ENCODE measurements at regions not wholly inside any gene's neighbourhood (a gene's known extent, or its start where the extent isn't known, plus 50 kb on each side); places are given as distances from the start of the nearest gene placed in this dataset.
A peak's percentile ranks its signal among the peaks of the same experiment; 100 is the strongest.
"Not testable (repeated sequence)": the region's sequence is repeated elsewhere in the genome, so short reads cannot be mapped to it uniquely, and the experiment has no call there.

DNA sequence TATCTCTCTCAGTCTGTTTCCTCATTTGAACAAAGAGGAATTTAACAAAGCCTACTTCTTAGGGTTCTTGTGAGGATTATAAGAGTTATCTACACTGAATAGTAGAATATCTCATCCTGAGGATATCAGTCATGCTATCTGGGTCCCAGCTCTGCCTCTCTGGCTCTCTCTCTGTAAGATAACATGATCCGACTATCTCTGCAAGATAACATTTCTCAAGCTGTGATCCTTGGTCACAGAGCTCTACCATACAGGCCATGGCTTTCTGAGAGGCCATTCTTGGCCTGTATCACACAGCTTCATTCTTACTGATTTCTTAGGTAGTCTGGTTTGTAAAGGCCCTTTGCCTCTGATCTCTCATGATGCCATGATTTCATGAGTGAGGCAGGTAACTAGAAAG is 71.0 kb upstream of the TRABD2B start:
- H3K4me1 Mint-ChIP-seq (ENCODE audit: unreplicated experiment) = peaks cover 5% of the 10 kb centered on the region
- peaks cover 2% of the 10 kb centered on the region for H3K27me3 Mint-ChIP-seq (ENCODE audit: unreplicated experiment)
- DNase-seq (ENCODE audit: low spot score) = no peak
- no peaks in the 10 kb centered on the region for H3K36me3 Mint-ChIP-seq (ENCODE audit: low read depth, unreplicated experiment)
- H3K4me3 Mint-ChIP-seq (ENCODE audit: unreplicated experiment) = no peak overlapping the region
- H3K27ac Mint-ChIP-seq (ENCODE audit: unreplicated experiment) = no peak overlapping the region
- H3K9me3 Mint-ChIP-seq (ENCODE audit: unreplicated experiment) = no peaks in the 10 kb centered on the region
- TF ChIP-seq, protein P1, sequence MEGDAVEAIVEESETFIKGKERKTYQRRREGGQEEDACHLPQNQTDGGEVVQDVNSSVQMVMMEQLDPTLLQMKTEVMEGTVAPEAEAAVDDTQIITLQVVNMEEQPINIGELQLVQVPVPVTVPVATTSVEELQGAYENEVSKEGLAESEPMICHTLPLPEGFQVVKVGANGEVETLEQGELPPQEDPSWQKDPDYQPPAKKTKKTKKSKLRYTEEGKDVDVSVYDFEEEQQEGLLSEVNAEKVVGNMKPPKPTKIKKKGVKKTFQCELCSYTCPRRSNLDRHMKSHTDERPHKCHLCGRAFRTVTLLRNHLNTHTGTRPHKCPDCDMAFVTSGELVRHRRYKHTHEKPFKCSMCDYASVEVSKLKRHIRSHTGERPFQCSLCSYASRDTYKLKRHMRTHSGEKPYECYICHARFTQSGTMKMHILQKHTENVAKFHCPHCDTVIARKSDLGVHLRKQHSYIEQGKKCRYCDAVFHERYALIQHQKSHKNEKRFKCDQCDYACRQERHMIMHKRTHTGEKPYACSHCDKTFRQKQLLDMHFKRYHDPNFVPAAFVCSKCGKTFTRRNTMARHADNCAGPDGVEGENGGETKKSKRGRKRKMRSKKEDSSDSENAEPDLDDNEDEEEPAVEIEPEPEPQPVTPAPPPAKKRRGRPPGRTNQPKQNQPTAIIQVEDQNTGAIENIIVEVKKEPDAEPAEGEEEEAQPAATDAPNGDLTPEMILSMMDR (IDR thresholded peaks at IDR 0.05; ENCODE audit: unreplicated experiment) = no peak

DNA sequence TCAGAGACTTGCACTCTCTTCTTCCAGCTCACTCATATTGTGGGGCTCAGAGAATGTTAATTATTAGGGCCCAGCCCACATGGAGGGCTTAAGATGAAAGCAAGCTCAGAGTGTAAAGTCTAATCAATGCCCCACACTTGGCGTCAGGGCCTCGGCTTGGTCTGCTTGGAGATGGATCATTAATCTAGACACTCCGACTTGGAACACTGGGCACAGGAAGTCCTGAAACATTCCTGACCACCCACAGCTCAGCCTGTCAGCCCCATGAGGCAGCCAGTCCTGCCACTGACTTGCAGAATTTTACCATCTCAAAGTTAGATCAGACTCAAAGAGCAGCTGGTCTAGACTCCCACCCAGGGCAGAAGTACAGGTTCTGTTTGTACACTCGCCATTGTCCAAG is 69.8 kb upstream of the TRABD2B start:
- H3K27ac Mint-ChIP-seq (ENCODE audit: unreplicated experiment) = no peak overlapping the region
- no peaks in the 10 kb centered on the region for H3K9me3 Mint-ChIP-seq (ENCODE audit: unreplicated experiment)
- DNase-seq (ENCODE audit: low spot score) = no peak
- H3K4me1 Mint-ChIP-seq (ENCODE audit: unreplicated experiment) = peaks cover 5% of the 10 kb centered on the region
- TF ChIP-seq, protein P1 (IDR thresholded peaks at IDR 0.05; ENCODE audit: unreplicated experiment) = no peak
- peaks cover 2% of the 10 kb centered on the region for H3K27me3 Mint-ChIP-seq (ENCODE audit: unreplicated experiment)
- no peak overlapping the region for H3K4me3 Mint-ChIP-seq (ENCODE audit: unreplicated experiment)
- H3K36me3 Mint-ChIP-seq (ENCODE audit: low read depth, unreplicated experiment) = no peaks in the 10 kb centered on the region

DNA sequence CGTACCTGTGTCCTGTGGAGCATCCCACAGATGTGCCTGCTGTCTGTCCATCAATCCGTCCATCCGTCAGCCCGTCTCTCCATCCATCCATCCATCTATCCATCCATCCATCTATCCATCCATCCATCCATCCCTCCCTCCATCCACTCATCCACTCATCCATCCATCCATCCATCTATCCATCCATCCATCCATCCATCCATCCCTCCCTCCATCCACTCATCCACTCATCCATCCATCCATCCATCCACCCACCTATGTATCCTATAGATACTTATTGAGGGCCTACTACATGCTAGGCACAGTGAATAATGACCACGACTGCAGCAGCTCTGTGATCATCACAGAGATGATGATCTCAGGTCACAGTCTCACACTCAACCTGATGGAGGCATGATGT is 67.5 kb upstream of the TRABD2B start:
- H3K27me3 Mint-ChIP-seq (ENCODE audit: unreplicated experiment); H3K9me3 Mint-ChIP-seq (ENCODE audit: unreplicated experiment): not testable (repeated sequence)

DNA sequence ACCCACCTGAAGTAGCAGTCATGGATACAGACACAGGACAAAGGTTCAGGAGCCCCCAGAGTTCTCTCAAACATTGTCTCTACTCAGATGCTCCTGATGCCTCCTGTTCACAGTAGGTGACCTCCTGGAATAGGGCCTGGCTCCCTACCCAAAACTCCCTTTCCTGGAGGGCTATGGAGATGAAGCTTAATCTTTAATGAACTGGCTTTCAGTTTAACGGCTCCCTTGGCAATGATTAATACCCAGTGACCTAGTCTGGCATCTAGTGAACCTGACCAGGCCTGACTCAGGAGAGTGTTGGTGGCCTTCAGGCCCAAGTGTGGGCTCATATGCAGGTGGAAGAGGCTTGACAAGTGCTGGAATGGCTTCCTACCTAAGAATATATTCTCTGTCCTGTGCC is 65.2 kb upstream of the TRABD2B start:
- Mint-ChIP-seq H3K36me3 (ENCODE audit: low read depth, unreplicated experiment) (no peaks in the 10 kb centered on the region), H3K9me3 (ENCODE audit: unreplicated experiment) (no peaks in the 10 kb centered on the region), H3K27ac (ENCODE audit: unreplicated experiment) (no peak overlapping the region), H3K4me3 (ENCODE audit: unreplicated experiment) (no peak overlapping the region), H3K27me3 (ENCODE audit: unreplicated experiment) (peaks cover 2% of the 10 kb centered on the region), H3K4me1 (ENCODE audit: unreplicated experiment) (no peaks in the 10 kb centered on the region)
- DNase-seq (ENCODE audit: low spot score) = no peak
- TF ChIP-seq, protein P1 (IDR thresholded peaks at IDR 0.05; ENCODE audit: unreplicated experiment) = no peak

More for the DNA sequence above, 67.5 kb upstream of the TRABD2B start:
- DNase-seq (ENCODE audit: low spot score); H3K36me3 Mint-ChIP-seq (ENCODE audit: low read depth, unreplicated experiment); H3K4me1 Mint-ChIP-seq (ENCODE audit: unreplicated experiment); H3K4me3 Mint-ChIP-seq (ENCODE audit: unreplicated experiment); H3K27ac Mint-ChIP-seq (ENCODE audit: unreplicated experiment): not testable (repeated sequence)

DNA sequence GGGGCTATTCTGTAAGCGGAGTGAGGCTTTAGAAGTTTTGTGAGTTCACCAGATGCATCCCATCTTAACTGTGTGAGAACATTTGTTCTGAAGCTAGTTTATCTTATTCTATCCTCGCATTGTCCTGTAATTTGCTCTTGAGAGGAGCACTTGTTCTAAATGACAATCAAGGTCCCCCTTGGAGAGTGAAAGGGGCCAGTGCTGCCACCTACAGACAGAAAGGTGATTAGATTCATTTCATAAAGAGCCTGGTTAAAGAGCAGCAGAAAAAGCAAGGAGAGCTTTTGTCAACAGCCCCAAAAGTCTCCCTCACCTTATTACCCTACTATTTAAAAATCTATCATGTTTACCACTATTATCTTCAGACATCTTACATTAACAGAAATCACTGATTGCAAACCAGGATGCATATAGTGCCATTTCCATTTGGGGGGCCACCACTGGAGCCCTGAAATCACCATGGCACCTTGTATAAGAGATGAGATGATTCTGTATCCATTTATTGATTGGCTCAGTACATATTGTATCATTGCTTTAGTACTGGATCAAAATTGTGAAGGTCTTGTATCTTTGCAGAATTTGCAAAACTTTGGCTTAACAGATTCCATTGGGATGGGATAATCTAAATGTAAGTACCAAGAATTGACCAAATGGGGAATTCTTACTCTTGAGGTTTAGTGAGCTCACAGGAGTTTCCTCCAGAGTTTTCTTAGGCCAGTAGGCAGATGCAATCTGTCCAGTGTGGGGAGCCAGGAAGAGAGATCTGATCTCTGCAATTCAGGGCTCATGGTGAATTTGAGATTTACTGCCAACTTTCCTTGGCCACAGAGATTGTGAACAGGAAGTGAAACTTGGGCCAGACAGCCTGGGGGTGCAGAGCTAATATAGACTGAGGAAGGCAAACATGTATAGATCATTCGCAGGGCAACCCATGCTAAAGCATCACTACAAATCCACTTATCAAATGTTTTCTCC is 64.3 kb upstream of the TRABD2B start:
- TF ChIP-seq, protein P1 (IDR thresholded peaks at IDR 0.05; ENCODE audit: unreplicated experiment) = peak; percentile 50
- peak; percentile 70 for DNase-seq (ENCODE audit: low spot score)
- H3K9me3 Mint-ChIP-seq (ENCODE audit: unreplicated experiment) = no peaks in the 10 kb centered on the region
- H3K4me3 Mint-ChIP-seq (ENCODE audit: unreplicated experiment) = no peak overlapping the region
- peaks cover 2% of the 10 kb centered on the region for H3K27me3 Mint-ChIP-seq (ENCODE audit: unreplicated experiment)
- no peaks in the 10 kb centered on the region for H3K36me3 Mint-ChIP-seq (ENCODE audit: low read depth, unreplicated experiment)
- no peak overlapping the region for H3K27ac Mint-ChIP-seq (ENCODE audit: unreplicated experiment)
- H3K4me1 Mint-ChIP-seq (ENCODE audit: unreplicated experiment) = no peaks in the 10 kb centered on the region

Data from endothelial cell (in vitro differentiated cells).